Astrocyte of the spinal cord (primary cell): ENCODE measurements at regions not wholly inside any gene's neighbourhood (a gene's known extent, or its start where the extent isn't known, plus 50 kb on each side); places are given as distances from the start of the nearest gene placed in this dataset.

Source experiments
- DNase-seq: peaks from one replicate; pipeline ENCODE4 v3.0.0; 2011; ENCODE audit warnings: low read depth, low spot score
- H3K4me3 ChIP-seq: 2 replicates; pipeline ENCODE4 v1.5.1; 2011; ENCODE audit warnings: low read depth, mild to moderate bottlenecking, low read length, moderate library complexity
- in situ Hi-C: cut with HindIII; loops from 2 replicates; pipeline ENCODE4 v1.10.0; 2017; ENCODE audit warnings: low sequenced_read_pairs
- TF ChIP-seq, protein P1 (sequence below): IDR thresholded peaks from 2 replicates; pipeline ENCODE4 v1.5.1; 2012; ENCODE audit warnings: low read depth, mild to moderate bottlenecking, low read length, inconsistent platforms

DNA sequence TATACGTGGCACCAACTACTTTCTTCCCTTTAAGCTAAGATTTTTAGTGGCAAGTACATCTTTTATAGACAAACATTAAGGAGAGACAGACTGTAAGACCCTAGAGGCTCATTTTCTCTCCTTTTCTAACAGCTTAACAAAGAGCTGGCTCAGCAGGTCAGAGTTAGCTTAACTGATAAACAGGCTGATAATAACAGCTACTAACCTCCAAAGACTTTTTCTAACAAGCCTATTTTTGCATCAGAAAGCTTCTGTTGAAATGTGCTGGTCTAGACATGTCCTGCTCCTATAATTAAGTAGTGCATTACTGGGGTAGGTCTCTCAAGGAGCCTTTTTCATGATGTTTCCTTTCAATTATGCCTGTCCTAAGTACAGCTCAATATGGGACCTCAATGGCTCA lies 238.2 kb upstream of the FAM3C start:
- TF ChIP-seq, protein P1, sequence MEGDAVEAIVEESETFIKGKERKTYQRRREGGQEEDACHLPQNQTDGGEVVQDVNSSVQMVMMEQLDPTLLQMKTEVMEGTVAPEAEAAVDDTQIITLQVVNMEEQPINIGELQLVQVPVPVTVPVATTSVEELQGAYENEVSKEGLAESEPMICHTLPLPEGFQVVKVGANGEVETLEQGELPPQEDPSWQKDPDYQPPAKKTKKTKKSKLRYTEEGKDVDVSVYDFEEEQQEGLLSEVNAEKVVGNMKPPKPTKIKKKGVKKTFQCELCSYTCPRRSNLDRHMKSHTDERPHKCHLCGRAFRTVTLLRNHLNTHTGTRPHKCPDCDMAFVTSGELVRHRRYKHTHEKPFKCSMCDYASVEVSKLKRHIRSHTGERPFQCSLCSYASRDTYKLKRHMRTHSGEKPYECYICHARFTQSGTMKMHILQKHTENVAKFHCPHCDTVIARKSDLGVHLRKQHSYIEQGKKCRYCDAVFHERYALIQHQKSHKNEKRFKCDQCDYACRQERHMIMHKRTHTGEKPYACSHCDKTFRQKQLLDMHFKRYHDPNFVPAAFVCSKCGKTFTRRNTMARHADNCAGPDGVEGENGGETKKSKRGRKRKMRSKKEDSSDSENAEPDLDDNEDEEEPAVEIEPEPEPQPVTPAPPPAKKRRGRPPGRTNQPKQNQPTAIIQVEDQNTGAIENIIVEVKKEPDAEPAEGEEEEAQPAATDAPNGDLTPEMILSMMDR = no peak
- DNase-seq = no peak
- no peak overlapping the region for H3K4me3 ChIP-seq
- in situ Hi-C loops = no loop called here

DNA sequence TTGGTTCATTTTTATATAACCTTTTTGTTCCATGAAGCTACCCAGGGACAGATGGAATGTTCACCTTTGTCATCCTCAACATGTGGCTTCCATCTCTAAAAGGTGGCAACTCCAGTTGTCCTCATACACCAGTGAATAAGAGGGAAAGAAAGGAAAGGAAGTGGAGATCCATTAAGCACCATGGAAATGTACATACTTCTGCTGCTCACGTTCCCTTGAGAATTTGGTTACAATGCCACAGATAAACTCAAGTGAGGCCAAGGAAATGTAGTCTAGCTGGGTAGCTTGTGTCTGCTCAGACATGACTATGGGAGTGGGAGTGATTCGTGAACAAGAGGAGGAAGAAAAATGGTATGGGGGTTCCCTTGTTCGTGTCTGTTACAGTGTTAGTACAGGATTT lies 237.1 kb upstream of the FAM3C start:
- TF ChIP-seq, protein P1 = no peak
- H3K4me3 ChIP-seq = no peak overlapping the region
- in situ Hi-C loops = no loop called here
- no peak for DNase-seq

- no peak overlapping the region for H3K4me3 ChIP-seq
These were observed 228.8 kb upstream of the FAM3C start for GRCh38 chr7:121624958-121625357.

DNA sequence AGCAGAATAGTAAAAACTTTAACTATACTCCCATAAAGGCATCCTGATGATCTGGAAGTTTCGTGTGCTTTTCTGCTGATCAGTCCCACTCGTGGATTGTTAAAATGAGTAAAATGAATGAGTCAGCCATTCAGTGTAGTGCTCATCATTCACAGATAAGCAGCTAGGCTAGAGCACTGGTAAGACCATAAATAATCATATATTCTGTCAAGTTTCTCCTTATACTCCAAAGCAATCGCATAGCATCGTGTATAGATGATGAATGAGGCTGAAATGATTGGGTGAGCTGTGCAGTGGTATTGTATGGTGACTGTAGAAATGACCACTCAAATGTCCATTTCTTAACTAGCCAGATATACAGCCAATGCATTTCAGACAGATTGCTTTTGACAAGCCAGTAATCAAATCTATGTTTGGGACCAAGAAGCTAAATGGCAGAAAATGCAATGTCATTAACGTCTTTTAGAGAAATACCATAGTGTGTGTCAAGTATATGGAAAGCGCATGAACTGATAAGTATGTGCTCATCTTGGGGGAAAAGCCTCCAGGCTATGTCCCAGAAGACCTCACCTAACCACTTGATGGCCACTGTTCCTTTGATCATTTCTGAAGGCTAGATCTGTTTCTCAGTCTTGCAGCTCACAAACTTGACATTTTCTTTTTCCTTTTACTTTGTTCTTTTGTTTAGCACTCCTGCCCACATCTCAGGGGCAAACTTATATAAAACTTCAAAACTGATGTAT lies 227.2 kb upstream of the FAM3C start:
- no peak overlapping the region for H3K4me3 ChIP-seq
- in situ Hi-C loops = no loop called here
- DNase-seq = no peak
- TF ChIP-seq, protein P1 = no peak

More at GRCh38 chr7:121624958-121625357, 228.8 kb upstream of the FAM3C start:
- peak; percentile 57 for DNase-seq
- TF ChIP-seq, protein P1 = no peak
- in situ Hi-C loops = no loop called here

- DNase-seq = no peak
- in situ Hi-C loops = no loop called here
- TF ChIP-seq, protein P1 = no peak
- no peak overlapping the region for H3K4me3 ChIP-seq
These were observed 225.8 kb upstream of the FAM3C start for GRCh38 chr7:121621937-121622336.

GRCh38 chr7:121620953-121621606 lies 225.0 kb upstream of the FAM3C start:
- no peak overlapping the region for H3K4me3 ChIP-seq
- in situ Hi-C loops = no loop called here
- DNase-seq = no peak
- TF ChIP-seq, protein P1 = no peak
